ENCODE measurements at regions not wholly inside any gene's neighbourhood (a gene's known extent, or its start where the extent isn't known, plus 50 kb on each side); places are given as distances from the start of the nearest gene placed in this dataset.
"Not testable (repeated sequence)": the region's sequence is repeated elsewhere in the genome, so short reads cannot be mapped to it uniquely, and the experiment has no call there.

DNA sequence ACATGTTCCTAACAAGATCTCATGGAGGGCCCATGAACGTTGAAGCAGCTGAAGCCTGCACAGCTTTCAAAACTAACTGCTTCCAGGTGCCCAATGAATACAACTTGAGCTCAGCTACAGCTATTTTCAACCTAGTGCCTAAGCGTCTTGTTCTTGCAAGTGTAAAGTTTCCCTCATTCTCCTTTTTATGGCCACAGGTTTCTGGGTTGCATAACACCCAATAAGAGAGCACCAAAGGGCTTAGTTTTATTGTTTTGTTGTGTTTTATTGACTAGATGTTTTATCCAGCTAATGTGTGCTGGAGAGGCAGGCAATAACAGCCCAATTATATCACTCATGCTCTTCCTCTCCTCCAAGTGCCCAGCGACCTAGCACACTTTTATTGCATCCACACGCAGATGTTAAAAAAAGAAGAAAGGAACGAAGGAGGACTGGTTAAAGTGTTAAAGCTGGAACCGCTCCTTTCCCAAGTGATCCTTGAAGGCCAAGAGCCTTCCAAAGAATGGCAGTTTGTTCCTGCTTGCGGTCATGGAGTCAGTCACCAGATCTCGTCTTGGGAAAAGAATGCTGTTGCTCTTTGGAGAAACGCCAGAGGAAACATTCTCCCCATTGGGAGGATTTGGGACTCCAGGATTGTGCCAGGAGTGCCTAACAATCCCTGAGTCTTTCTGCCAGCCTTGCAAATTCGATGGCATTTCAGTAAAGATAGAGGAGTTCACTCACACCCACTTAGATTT lies 156.9 kb downstream of the MEX3B start:
- peak; percentile 77 for ATAC-seq (ENCODE audit: low FRiP score)
- intact Hi-C loops (cut with DNase I), result no loop called here
- H3K9me3 ChIP-seq (ENCODE audit: control insufficient read depth, low read length), result no peaks in the 10 kb centered on the region
- 9 to 11% methylated on average over 10 of the region's 10 CpGs for WGBS, 2 donors
- no peak for DNase-seq
- no peaks in the 10 kb centered on the region for H3K36me3 ChIP-seq (ENCODE audit: control insufficient read depth in 1 of 2, insufficient read depth in 2 of 2, low read length in 1 of 2)
- H3K4me1 ChIP-seq (ENCODE audit: control insufficient read depth in 1 of 2, insufficient read depth in 2 of 2, low read length in 2 of 2), result peaks cover 0 to 4% of the 10 kb centered on the region in 2 donors
- H3K27me3 ChIP-seq (ENCODE audit: control insufficient read depth in 1 of 2, insufficient read depth in 2 of 2, low read length in 1 of 2), result no peaks in the 10 kb centered on the region
- H3K27ac ChIP-seq (ENCODE audit: low read depth in 1 of 2, low read length in 2 of 2), result peak overlapping the region; percentile 47 to 75
- H3K4me3 ChIP-seq (ENCODE audit: low read length in 2 of 2), result no peak overlapping the region

- Histone ChIP-seq H3K27ac (ENCODE audit: low read depth in 1 of 2, low read length in 2 of 2) (no peak overlapping the region), H3K4me1 (ENCODE audit: control insufficient read depth in 1 of 2, insufficient read depth in 2 of 2, low read length in 2 of 2) (peaks cover 0 to 4% of the 10 kb centered on the region in 2 donors), H3K4me3 (ENCODE audit: low read length in 2 of 2) (no peak overlapping the region), H3K9me3 (ENCODE audit: control insufficient read depth, low read length) (no peaks in the 10 kb centered on the region), H3K36me3 (ENCODE audit: control insufficient read depth in 1 of 2, insufficient read depth in 2 of 2, low read length in 1 of 2) (no peaks in the 10 kb centered on the region), H3K27me3 (ENCODE audit: control insufficient read depth in 1 of 2, insufficient read depth in 2 of 2, low read length in 1 of 2) (no peaks in the 10 kb centered on the region)
- ATAC-seq (ENCODE audit: low FRiP score) (peak; percentile 57), DNase-seq (no peak)
- 62 to 66% methylated on average over 2 of the region's 2 CpGs for WGBS, 2 donors
- intact Hi-C loops (cut with DNase I), result no loop called here
These were observed 157.9 kb downstream of the MEX3B start for GRCh38 chr15:81887912-81888311.

DNA sequence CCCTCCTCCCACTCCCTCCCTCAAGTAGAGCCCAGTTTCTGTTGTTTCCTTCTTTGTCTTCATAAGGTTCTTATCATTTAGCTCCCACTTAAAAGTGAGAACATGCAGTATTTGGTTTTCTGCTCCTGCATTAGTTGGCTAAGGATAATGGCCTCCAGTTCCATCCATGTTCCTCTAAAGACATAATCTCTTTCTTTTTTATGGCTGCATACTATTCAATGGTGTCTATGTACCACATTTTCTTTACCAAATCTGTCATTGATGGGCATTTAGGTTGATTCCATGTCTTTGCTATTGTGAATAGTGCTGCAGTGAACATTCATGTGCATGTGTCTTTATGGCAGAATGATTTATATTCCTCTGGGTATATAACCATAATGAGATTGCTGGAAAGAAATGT lies 158.6 kb downstream of the MEX3B start:
- H3K27ac ChIP-seq (ENCODE audit: low read depth in 1 of 2, low read length in 2 of 2); H3K4me3 ChIP-seq (ENCODE audit: low read length in 2 of 2); intact Hi-C loops (cut with DNase I): not testable (repeated sequence)

GRCh38 chr15:81886591-81886990 lies 159.2 kb downstream of the MEX3B start:
- no peak for ATAC-seq (ENCODE audit: low FRiP score)
- no peaks in the 10 kb centered on the region for H3K36me3 ChIP-seq (ENCODE audit: control insufficient read depth in 1 of 2, insufficient read depth in 2 of 2, low read length in 1 of 2)
- H3K27ac ChIP-seq (ENCODE audit: low read depth in 1 of 2, low read length in 2 of 2), result no peak overlapping the region
- intact Hi-C loops (cut with DNase I), result no loop called here
- no peaks in the 10 kb centered on the region for H3K9me3 ChIP-seq (ENCODE audit: control insufficient read depth, low read length)
- DNase-seq, result no peak
- WGBS, 2 donors, result 91 to 94% methylated on average over 6 of the region's 6 CpGs
- H3K27me3 ChIP-seq (ENCODE audit: control insufficient read depth in 1 of 2, insufficient read depth in 2 of 2, low read length in 1 of 2), result no peaks in the 10 kb centered on the region
- H3K4me1 ChIP-seq (ENCODE audit: control insufficient read depth in 1 of 2, insufficient read depth in 2 of 2, low read length in 2 of 2), result peaks cover 0 to 4% of the 10 kb centered on the region in 2 donors
- H3K4me3 ChIP-seq (ENCODE audit: low read length in 2 of 2), result no peak overlapping the region

More for the DNA sequence above, 158.6 kb downstream of the MEX3B start:
- not testable (repeated sequence) for ATAC-seq (ENCODE audit: low FRiP score); H3K9me3 ChIP-seq (ENCODE audit: control insufficient read depth, low read length); DNase-seq; H3K27me3 ChIP-seq (ENCODE audit: control insufficient read depth in 1 of 2, insufficient read depth in 2 of 2, low read length in 1 of 2); H3K36me3 ChIP-seq (ENCODE audit: control insufficient read depth in 1 of 2, insufficient read depth in 2 of 2, low read length in 1 of 2); H3K4me1 ChIP-seq (ENCODE audit: control insufficient read depth in 1 of 2, insufficient read depth in 2 of 2, low read length in 2 of 2)

DNA sequence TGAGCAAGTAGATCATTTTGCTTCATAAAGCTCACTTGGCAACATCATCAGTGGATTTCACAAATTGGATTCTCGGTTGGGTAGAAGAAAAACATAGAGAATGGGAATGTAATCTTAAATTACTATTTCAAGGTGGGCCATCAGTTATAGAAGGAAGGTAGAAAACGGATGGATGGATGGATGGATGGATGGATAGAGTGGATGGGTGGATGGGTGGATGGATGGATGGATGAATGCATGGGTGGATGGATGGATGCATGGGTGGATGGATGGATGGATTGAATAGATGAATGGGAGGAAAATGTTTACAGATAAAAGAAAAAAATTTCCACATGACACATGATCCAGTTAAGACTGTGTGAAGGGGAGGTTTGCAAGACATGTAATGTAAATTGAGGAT lies 159.7 kb downstream of the MEX3B start:
- no peak for DNase-seq
- Histone ChIP-seq H3K36me3 (ENCODE audit: control insufficient read depth in 1 of 2, insufficient read depth in 2 of 2, low read length in 1 of 2) (no peaks in the 10 kb centered on the region), H3K27ac (ENCODE audit: low read depth in 1 of 2, low read length in 2 of 2) (no peak overlapping the region), H3K9me3 (ENCODE audit: control insufficient read depth, low read length) (no peaks in the 10 kb centered on the region), H3K27me3 (ENCODE audit: control insufficient read depth in 1 of 2, insufficient read depth in 2 of 2, low read length in 1 of 2) (no peaks in the 10 kb centered on the region), H3K4me3 (ENCODE audit: low read length in 2 of 2) (no peak overlapping the region), H3K4me1 (ENCODE audit: control insufficient read depth in 1 of 2, insufficient read depth in 2 of 2, low read length in 2 of 2) (peaks cover 0 to 4% of the 10 kb centered on the region in 2 donors)
- intact Hi-C loops (cut with DNase I), result no loop called here
- 95 to 96% methylated on average over 2 of the region's 2 CpGs for WGBS, 2 donors
- no peak for ATAC-seq (ENCODE audit: low FRiP score)

DNA sequence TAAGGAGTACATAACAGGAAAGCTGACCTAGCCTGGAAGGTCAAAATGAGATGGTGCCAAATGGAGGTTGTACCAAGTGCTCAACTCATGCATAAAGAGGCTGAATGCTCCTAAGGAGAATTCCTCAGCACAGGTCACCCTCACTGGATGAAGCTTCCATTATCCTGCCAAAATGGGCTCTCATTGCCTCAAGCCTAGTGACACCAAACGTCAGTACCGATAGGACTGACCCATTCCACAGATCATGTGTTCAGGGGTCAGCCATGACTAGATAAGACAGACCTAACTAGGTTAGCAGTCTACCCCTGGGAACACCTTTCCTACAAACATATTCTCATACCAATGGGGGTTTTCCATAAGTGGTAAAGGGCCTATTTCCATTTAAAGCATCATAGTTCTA lies 160.7 kb downstream of the MEX3B start:
- Histone ChIP-seq H3K36me3 (ENCODE audit: control insufficient read depth in 1 of 2, insufficient read depth in 2 of 2, low read length in 1 of 2) (no peaks in the 10 kb centered on the region), H3K27ac (ENCODE audit: low read depth in 1 of 2, low read length in 2 of 2) (no peak overlapping the region), H3K4me1 (ENCODE audit: control insufficient read depth in 1 of 2, insufficient read depth in 2 of 2, low read length in 2 of 2) (peaks cover 0 to 4% of the 10 kb centered on the region in 2 donors), H3K9me3 (ENCODE audit: control insufficient read depth, low read length) (no peaks in the 10 kb centered on the region), H3K4me3 (ENCODE audit: low read length in 2 of 2) (no peak overlapping the region), H3K27me3 (ENCODE audit: control insufficient read depth in 1 of 2, insufficient read depth in 2 of 2, low read length in 1 of 2) (no peaks in the 10 kb centered on the region)
- no peak for ATAC-seq (ENCODE audit: low FRiP score)
- DNase-seq, result no peak
- intact Hi-C loops (cut with DNase I), result no loop called here
- 96% methylated on average over 2 of the region's 2 CpGs for WGBS, 2 donors

- no peaks in the 10 kb centered on the region for H3K9me3 ChIP-seq (ENCODE audit: control insufficient read depth, low read length)
- H3K27ac ChIP-seq (ENCODE audit: low read depth in 1 of 2, low read length in 2 of 2), result no peak overlapping the region
- ATAC-seq (ENCODE audit: low FRiP score) (no peak), DNase-seq (no peak)
- H3K36me3 ChIP-seq (ENCODE audit: control insufficient read depth in 1 of 2, insufficient read depth in 2 of 2, low read length in 1 of 2), result no peaks in the 10 kb centered on the region
- H3K4me3 ChIP-seq (ENCODE audit: low read length in 2 of 2), result no peak overlapping the region
- H3K27me3 ChIP-seq (ENCODE audit: control insufficient read depth in 1 of 2, insufficient read depth in 2 of 2, low read length in 1 of 2), result no peaks in the 10 kb centered on the region
- 68 to 75% methylated on average over 5 of the region's 5 CpGs for WGBS, 2 donors
- intact Hi-C loops (cut with DNase I), result no loop called here
- no peaks in the 10 kb centered on the region for H3K4me1 ChIP-seq (ENCODE audit: control insufficient read depth in 1 of 2, insufficient read depth in 2 of 2, low read length in 2 of 2)
These were observed 163.3 kb downstream of the MEX3B start for GRCh38 chr15:81882504-81882903.

GRCh38 chr15:81880833-81881232 lies 165.0 kb downstream of the MEX3B start:
- WGBS, 2 donors, result 86 to 88% methylated on average over 5 of the region's 5 CpGs
- ATAC-seq (ENCODE audit: low FRiP score) (no peak), DNase-seq (no peak)
- Histone ChIP-seq H3K36me3 (ENCODE audit: control insufficient read depth in 1 of 2, insufficient read depth in 2 of 2, low read length in 1 of 2) (no peaks in the 10 kb centered on the region), H3K9me3 (ENCODE audit: control insufficient read depth, low read length) (no peaks in the 10 kb centered on the region), H3K27ac (ENCODE audit: low read depth in 1 of 2, low read length in 2 of 2) (no peak overlapping the region), H3K4me3 (ENCODE audit: low read length in 2 of 2) (no peak overlapping the region), H3K27me3 (ENCODE audit: control insufficient read depth in 1 of 2, insufficient read depth in 2 of 2, low read length in 1 of 2) (no peaks in the 10 kb centered on the region), H3K4me1 (ENCODE audit: control insufficient read depth in 1 of 2, insufficient read depth in 2 of 2, low read length in 2 of 2) (no peaks in the 10 kb centered on the region)
- intact Hi-C loops (cut with DNase I), result no loop called here

- WGBS, 2 donors, result 75 to 80% methylated on average over 4 of the region's 4 CpGs
- DNase-seq, result no peak
- Histone ChIP-seq H3K36me3 (ENCODE audit: control insufficient read depth in 1 of 2, insufficient read depth in 2 of 2, low read length in 1 of 2) (no peaks in the 10 kb centered on the region), H3K27ac (ENCODE audit: low read depth in 1 of 2, low read length in 2 of 2) (no peak overlapping the region), H3K9me3 (ENCODE audit: control insufficient read depth, low read length) (no peaks in the 10 kb centered on the region), H3K4me1 (ENCODE audit: control insufficient read depth in 1 of 2, insufficient read depth in 2 of 2, low read length in 2 of 2) (no peaks in the 10 kb centered on the region), H3K4me3 (ENCODE audit: low read length in 2 of 2) (no peak overlapping the region), H3K27me3 (ENCODE audit: control insufficient read depth in 1 of 2, insufficient read depth in 2 of 2, low read length in 1 of 2) (no peaks in the 10 kb centered on the region)
- intact Hi-C loops (cut with DNase I), result no loop called here
- ATAC-seq (ENCODE audit: low FRiP score), result no peak
These were observed 165.5 kb downstream of the MEX3B start for GRCh38 chr15:81880314-81880713.
